ENCODE measurements at regions not wholly inside any gene's neighbourhood (a gene's known extent, or its start where the extent isn't known, plus 50 kb on each side); places are given as distances from the start of the nearest gene placed in this dataset.

GRCh38 chr13:80928241-80928640, 587.3 kb upstream of the SPRY2 start:
- no peaks in the 10 kb centered on the region for H3K9me1 ChIP-seq (ENCODE audit: insufficient read depth, low read length)
- H3K36me3 ChIP-seq (ENCODE audit: control insufficient read depth, insufficient read depth, low read length): no peaks in the 10 kb centered on the region
- no peaks in the 10 kb centered on the region for H3K9me3 ChIP-seq (ENCODE audit: control insufficient read depth, insufficient read depth, low read length)
- ChIA-PET POLR2A (ENCODE audit: unreplicated experiment) (no interaction called here), CTCF (no interaction called here)
- no peak overlapping the region for H2BK15ac ChIP-seq (ENCODE audit: low read depth, low read length)
- H3K9ac ChIP-seq (ENCODE audit: low read depth, low read length): no peak overlapping the region
- H4K5ac ChIP-seq (ENCODE audit: low read depth, low read length): no peak overlapping the region
- no peak overlapping the region for H4K8ac ChIP-seq (ENCODE audit: low read depth in 2 of 2, low read length in 2 of 2)
- WGBS, 2 experiments (ENCODE audit: extremely low coverage in 2 of 2, insufficient read length in 1 of 2): no CpG with 5 or more reads among the region's 3 CpGs
- intact Hi-C loops (cut with micrococcal nuclease) (no loop called here), in situ Hi-C loops (cut with MboI; ENCODE audit: low sequenced_read_pairs) (no loop called here), dilution Hi-C loops (cut with HindIII; ENCODE audit: low sequenced_read_pairs, unreplicated experiment) (no loop called here)
- no peak overlapping the region for H3K14ac ChIP-seq (replicated peaks; ENCODE audit: low read depth, low read length)
- no peak for TF ChIP-seq MAZ (IDR thresholded peaks at IDR 0.05; ENCODE audit: borderline replicate concordance, low read depth, low read length)
- no peak for TF ChIP-seq CHD1 (IDR thresholded peaks at IDR 0.05; ENCODE audit: low read depth, low read length)
- TF ChIP-seq, protein P1, sequence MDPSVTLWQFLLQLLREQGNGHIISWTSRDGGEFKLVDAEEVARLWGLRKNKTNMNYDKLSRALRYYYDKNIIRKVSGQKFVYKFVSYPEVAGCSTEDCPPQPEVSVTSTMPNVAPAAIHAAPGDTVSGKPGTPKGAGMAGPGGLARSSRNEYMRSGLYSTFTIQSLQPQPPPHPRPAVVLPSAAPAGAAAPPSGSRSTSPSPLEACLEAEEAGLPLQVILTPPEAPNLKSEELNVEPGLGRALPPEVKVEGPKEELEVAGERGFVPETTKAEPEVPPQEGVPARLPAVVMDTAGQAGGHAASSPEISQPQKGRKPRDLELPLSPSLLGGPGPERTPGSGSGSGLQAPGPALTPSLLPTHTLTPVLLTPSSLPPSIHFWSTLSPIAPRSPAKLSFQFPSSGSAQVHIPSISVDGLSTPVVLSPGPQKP (IDR thresholded peaks at IDR 0.05; ENCODE audit: borderline replicate concordance, low read depth, low read length): no peak
- no peak for TF ChIP-seq FOS (IDR thresholded peaks at IDR 0.05; ENCODE audit: low read depth, low read length)
- no peak for TF ChIP-seq RCOR1 (IDR thresholded peaks at IDR 0.05; ENCODE audit: insufficient replicate concordance, low read length)
- no peak for TF ChIP-seq USF2 (IDR thresholded peaks at IDR 0.05; ENCODE audit: low read depth, low read length)
- no peak for TF ChIP-seq MXI1 (IDR thresholded peaks at IDR 0.05; ENCODE audit: borderline replicate concordance, low read depth, low read length)
- TF ChIP-seq CTCF (conservative IDR thresholded peaks at IDR 0.05; ENCODE audit: low read depth, low read length): no peak
- H3K4ac ChIP-seq (ENCODE audit: low read depth, low read length): no peak overlapping the region
- H3K4me2 ChIP-seq (ENCODE audit: low read depth, low read length): no peak overlapping the region
- H2AFZ ChIP-seq (replicated peaks; ENCODE audit: low read length, poor library complexity): no peak overlapping the region
- H4K20me1 ChIP-seq (ENCODE audit: insufficient read depth, low read length): no peaks in the 10 kb centered on the region
- no TSS peak for BruUV-seq (replicated peaks)
- no peak overlapping the region for H3K4me3 ChIP-seq (ENCODE audit: insufficient read depth, low read depth, low read length)
- H3K79me1 ChIP-seq (ENCODE audit: low read depth in 1 of 2, low read length in 2 of 2): no peaks in the 10 kb centered on the region
- no peak overlapping the region for H2AK5ac ChIP-seq (ENCODE audit: low read depth, low read length)
- no peak overlapping the region for H3K23ac ChIP-seq (ENCODE audit: low read depth, low read length)
- no peak overlapping the region for H2BK20ac ChIP-seq (ENCODE audit: low read depth, low read length)
- H3K56ac ChIP-seq (ENCODE audit: extremely low read depth, insufficient read depth, low read length): no peak overlapping the region
- H2BK120ac ChIP-seq (ENCODE audit: low read depth, low read length): no peak overlapping the region
- no peak for DNase-seq
- no peak overlapping the region for H2BK5ac ChIP-seq (ENCODE audit: low read depth, low read length, poor library complexity, severe bottlenecking)
- no peaks in the 10 kb centered on the region for H3K27me3 ChIP-seq (ENCODE audit: control insufficient read depth, insufficient read depth, low read length)
- H4K91ac ChIP-seq (ENCODE audit: insufficient read depth, low read depth, low read length): no peak overlapping the region
- H3K4me1 ChIP-seq (ENCODE audit: control insufficient read depth, insufficient read depth, low read length): no peaks in the 10 kb centered on the region
- H2AK9ac ChIP-seq (replicated peaks; ENCODE audit: low read depth, low read length, poor library complexity): no peak overlapping the region
- no peak overlapping the region for H3K27ac ChIP-seq (ENCODE audit: insufficient read depth, low read length)
- no peak for ATAC-seq (ENCODE audit: low read depth)
- H3K18ac ChIP-seq (ENCODE audit: low read depth, low read length): no peak overlapping the region

Measured in IMR-90 (cell line).